Neural crest cell (in vitro differentiated cells): ENCODE measurements at regions not wholly inside any gene's neighbourhood (a gene's known extent, or its start where the extent isn't known, plus 50 kb on each side); places are given as distances from the start of the nearest gene placed in this dataset.

Experiments
- DNase-seq: peaks from one replicate; pipeline ENCODE4 v3.0.0; 2021; ENCODE audit warnings: low read depth, mixed read lengths, low spot score
- H3K27ac Mint-ChIP-seq: one replicate; pipeline ENCODE4 v1.8.0; 2021; ENCODE audit warnings: mild to moderate bottlenecking, mixed read lengths; ENCODE audit not compliant: unreplicated experiment
- H3K27me3 Mint-ChIP-seq: 2 replicates; pipeline ENCODE4 v1.8.0; 2021; ENCODE audit warnings: low read depth, mild to moderate bottlenecking, mixed read lengths
- H3K36me3 Mint-ChIP-seq: 2 replicates; pipeline ENCODE4 v1.8.0; 2021; ENCODE audit warnings: low read depth, mild to moderate bottlenecking, mixed read lengths
- H3K4me1 Mint-ChIP-seq: 2 replicates; pipeline ENCODE4 v1.8.0; 2021; ENCODE audit warnings: mixed read lengths
- H3K4me3 Mint-ChIP-seq: one replicate; pipeline ENCODE4 v1.8.0; 2021; ENCODE audit warnings: mild to moderate bottlenecking, mixed read lengths
- H3K9me3 Mint-ChIP-seq: 2 replicates; pipeline ENCODE4 v1.8.0; 2021; ENCODE audit warnings: mixed read lengths
- CTCF ChIP-seq: fragments of 200-600 bp; sonication (generic); conservative IDR thresholded peaks from 2 replicates; pipeline ENCODE4 v1.5.0; 2021; ENCODE audit warnings: antibody characterized with exemption, mild to moderate bottlenecking

DNA sequence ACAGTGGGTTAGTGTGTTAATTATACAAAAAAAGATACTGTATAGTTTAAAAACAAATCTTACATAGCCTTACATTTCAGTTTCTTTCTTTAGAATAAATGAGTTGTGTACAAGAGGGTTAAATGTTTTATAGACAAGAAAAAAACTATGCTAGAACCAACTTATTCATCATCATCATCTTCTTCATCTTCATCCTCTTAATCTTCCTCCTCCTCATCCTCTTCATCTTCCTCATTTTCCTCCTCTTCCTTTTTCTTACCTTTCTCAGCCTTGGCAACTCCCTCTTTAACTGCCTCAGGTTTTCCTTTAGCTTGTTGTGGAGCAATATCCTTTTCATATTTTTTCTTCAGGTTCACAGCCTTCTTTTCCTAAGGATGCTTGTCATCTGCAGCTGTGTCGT is 53.7 kb downstream of the RPS12 start:
- Mint-ChIP-seq H3K36me3 (no peaks in the 10 kb centered on the region), H3K4me3 (no peak overlapping the region), H3K9me3 (no peaks in the 10 kb centered on the region), H3K4me1 (no peaks in the 10 kb centered on the region), H3K27me3 (no peaks in the 10 kb centered on the region), H3K27ac (no peak overlapping the region)
- DNase-seq = no peak
- TF ChIP-seq CTCF = no peak

DNA sequence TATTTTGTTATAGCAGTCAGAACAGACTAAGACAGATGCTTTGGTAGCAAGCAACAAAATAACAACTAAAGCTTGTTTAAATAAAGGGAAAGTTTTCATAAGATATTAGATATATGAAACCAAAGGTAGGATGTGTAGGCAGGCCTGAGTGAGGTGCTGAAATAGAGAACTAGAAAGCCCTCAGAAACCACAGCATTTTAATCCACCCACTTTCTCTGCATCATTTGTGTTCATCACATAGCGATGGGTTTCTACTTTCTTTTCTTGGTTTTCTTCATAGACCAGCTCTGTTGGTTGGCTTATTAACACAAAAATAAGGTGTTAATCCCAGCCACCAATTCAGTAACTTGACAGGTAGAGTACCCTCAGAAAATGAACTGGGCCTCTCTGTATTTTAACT is 58.6 kb downstream of the RPS12 start:
- H3K27ac Mint-ChIP-seq = no peak overlapping the region
- no peaks in the 10 kb centered on the region for H3K4me1 Mint-ChIP-seq
- no peak for TF ChIP-seq CTCF
- no peak for DNase-seq
- H3K36me3 Mint-ChIP-seq = peaks cover 2% of the 10 kb centered on the region
- no peaks in the 10 kb centered on the region for H3K27me3 Mint-ChIP-seq
- no peak overlapping the region for H3K4me3 Mint-ChIP-seq
- peaks cover 5% of the 10 kb centered on the region for H3K9me3 Mint-ChIP-seq

DNA sequence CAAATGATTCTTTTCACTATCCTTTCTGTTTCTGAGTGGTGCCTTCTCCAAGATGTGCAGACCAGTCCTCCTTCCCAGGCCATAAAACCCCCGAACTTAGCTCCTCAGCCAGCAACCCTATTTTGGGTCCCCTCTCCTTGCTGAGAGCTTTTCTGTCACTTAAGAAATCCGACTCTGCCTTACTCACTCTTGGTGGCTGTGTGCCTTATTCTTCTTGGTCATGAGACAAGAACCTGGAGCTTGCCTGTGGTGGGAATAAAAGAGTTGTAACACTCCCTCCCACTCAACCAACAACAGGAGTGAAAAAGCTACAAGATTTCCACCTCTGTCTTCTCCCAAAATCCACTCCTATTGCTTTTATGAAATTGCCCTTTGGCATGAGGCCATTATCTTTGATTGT is 62.6 kb downstream of the RPS12 start:
- no peaks in the 10 kb centered on the region for H3K4me1 Mint-ChIP-seq
- H3K4me3 Mint-ChIP-seq = no peak overlapping the region
- H3K27ac Mint-ChIP-seq = no peak overlapping the region
- H3K27me3 Mint-ChIP-seq = no peaks in the 10 kb centered on the region
- no peak for TF ChIP-seq CTCF
- H3K36me3 Mint-ChIP-seq = peaks cover 2% of the 10 kb centered on the region
- H3K9me3 Mint-ChIP-seq = peaks cover 7% of the 10 kb centered on the region
- DNase-seq = no peak

DNA sequence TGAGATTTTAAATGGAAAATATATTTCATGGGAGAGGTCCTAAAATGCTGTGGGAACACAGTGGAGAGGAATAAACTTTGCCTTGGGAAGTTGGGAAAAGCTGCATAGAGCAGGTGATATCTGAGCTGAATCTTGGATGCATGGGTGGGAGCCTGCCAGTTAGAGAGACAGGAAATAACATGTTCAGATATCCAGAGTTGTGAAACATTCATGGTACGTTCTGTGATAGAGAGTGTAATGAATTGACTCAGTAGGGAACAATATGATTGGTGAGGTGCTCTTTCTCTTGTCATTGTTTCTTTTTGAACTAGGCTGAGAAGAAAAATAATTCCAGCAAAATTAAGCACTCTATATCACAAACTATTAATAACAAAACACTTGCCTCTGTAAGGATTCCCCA is 72.8 kb downstream of the RPS12 start:
- DNase-seq = no peak
- no peaks in the 10 kb centered on the region for H3K27me3 Mint-ChIP-seq
- H3K36me3 Mint-ChIP-seq = no peaks in the 10 kb centered on the region
- no peak for TF ChIP-seq CTCF
- H3K9me3 Mint-ChIP-seq = peaks cover 4% of the 10 kb centered on the region
- no peak overlapping the region for H3K27ac Mint-ChIP-seq
- H3K4me3 Mint-ChIP-seq = no peak overlapping the region
- no peaks in the 10 kb centered on the region for H3K4me1 Mint-ChIP-seq

DNA sequence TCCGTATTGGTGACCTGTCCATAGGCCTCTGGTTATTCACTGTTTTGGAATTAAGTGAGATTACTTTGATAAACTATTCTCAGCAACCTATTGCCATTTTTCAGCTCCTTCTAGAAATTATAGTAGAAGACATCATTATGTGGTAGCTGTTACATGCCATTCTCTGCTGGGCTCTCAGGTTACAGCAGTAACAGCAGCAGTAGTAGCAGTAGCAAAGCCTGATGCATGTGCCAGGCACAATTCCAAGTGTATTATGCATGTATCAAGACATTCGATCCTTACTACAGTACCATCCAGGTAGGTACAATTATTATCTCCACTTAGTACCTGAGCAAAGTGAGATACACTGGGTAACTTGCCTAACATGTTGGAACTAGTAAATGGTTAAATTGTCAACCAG is 74.3 kb downstream of the RPS12 start:
- no peak overlapping the region for H3K4me3 Mint-ChIP-seq
- no peaks in the 10 kb centered on the region for H3K36me3 Mint-ChIP-seq
- no peaks in the 10 kb centered on the region for H3K27me3 Mint-ChIP-seq
- DNase-seq = no peak
- no peaks in the 10 kb centered on the region for H3K4me1 Mint-ChIP-seq
- no peak overlapping the region for H3K27ac Mint-ChIP-seq
- no peak for TF ChIP-seq CTCF
- peaks cover 4% of the 10 kb centered on the region for H3K9me3 Mint-ChIP-seq
